H1 (cell line): ENCODE measurements at regions not wholly inside any gene's neighbourhood (a gene's known extent, or its start where the extent isn't known, plus 50 kb on each side); places are given as distances from the start of the nearest gene placed in this dataset.

Experiments used
- CTCF ChIP-seq, 3 experiments: IDR thresholded peaks; 1 replicate in 2 of 3; 2 replicates in 1 of 3; pipeline versions ENCODE4 v1.5.1 to v1.6.1; 2011; ENCODE audit warnings: low read length in 3 of 3, mild to moderate bottlenecking in 3 of 3, inconsistent platforms in 2 of 3, low read depth in 1 of 3, moderate library complexity in 1 of 3; ENCODE audit not compliant: insufficient read depth in 1 of 3; ENCODE audit errors: control extremely low read depth in 1 of 3
- EP300 ChIP-seq, 2 experiments: IDR thresholded peaks; 1 replicate in 1 of 2; 2 replicates in 1 of 2; pipeline ENCODE4 v1.6.1; 2011 to 2012; ENCODE audit warnings: low read depth in 2 of 2, low read length in 2 of 2, mild to moderate bottlenecking in 2 of 2, borderline replicate concordance in 1 of 2, inconsistent platforms in 1 of 2, moderate library complexity in 1 of 2
- GABPA ChIP-seq: IDR thresholded peaks from 2 replicates; pipeline ENCODE4 v1.6.1; 2011; ENCODE audit warnings: mild to moderate bottlenecking, low read length, moderate library complexity, borderline replicate concordance; ENCODE audit not compliant: insufficient read depth
- NANOG ChIP-seq: IDR thresholded peaks from 2 replicates; pipeline ENCODE4 v1.6.1; 2011; ENCODE audit warnings: low read length, low read depth, mild to moderate bottlenecking, inconsistent platforms; ENCODE audit not compliant: insufficient read depth, poor library complexity, severe bottlenecking
- POLR2A ChIP-seq, 2 experiments: IDR thresholded peaks; 1 replicate in 1 of 2; 2 replicates in 1 of 2; pipeline ENCODE4 v1.6.1; 2011; ENCODE audit warnings: low read depth in 2 of 2, low read length in 2 of 2, mild to moderate bottlenecking in 2 of 2; ENCODE audit errors: control extremely low read depth in 1 of 2
- POLR2AphosphoS5 ChIP-seq: IDR thresholded peaks from 2 replicates; pipeline ENCODE4 v1.6.1; 2011; ENCODE audit warnings: low read depth, low read length
- TAF1 ChIP-seq: IDR thresholded peaks from 2 replicates; pipeline ENCODE4 v1.6.1; 2011; ENCODE audit warnings: mild to moderate bottlenecking, low read depth, low read length

- TF ChIP-seq EP300 (IDR thresholded peaks at IDR 0.05; ENCODE audit: borderline replicate concordance in 1 of 2, low read depth in 2 of 2, low read length in 2 of 2), result no peak
- TF ChIP-seq CTCF (IDR thresholded peaks at IDR 0.05; ENCODE audit: control extremely low read depth in 1 of 3, insufficient read depth in 1 of 3, low read depth in 1 of 3, low read length in 3 of 3), result no peak
- no peak for TF ChIP-seq NANOG
- no peak for TF ChIP-seq GABPA
- TF ChIP-seq POLR2AphosphoS5, result no peak
- TF ChIP-seq POLR2A (IDR thresholded peaks at IDR 0.05; ENCODE audit: control extremely low read depth in 1 of 2, low read depth in 2 of 2, low read length in 2 of 2), result no peak
- no peak for TF ChIP-seq TAF1
Measured at GRCh38 chr6:113763311-113763766, 93.8 kb upstream of the MARCKS start.
